ENCODE measurements at regions not wholly inside any gene's neighbourhood (a gene's known extent, or its start where the extent isn't known, plus 50 kb on each side); places are given as distances from the start of the nearest gene placed in this dataset.

GRCh38 chr7:131836733-131837132, 280.3 kb upstream of the PODXL start:
- TF ChIP-seq FOXP2 (optimal IDR thresholded peaks at IDR 0.05; ENCODE audit: control extremely low read depth, extremely low read length, insufficient read depth) (no peak), POLR2AphosphoS5 (IDR thresholded peaks at IDR 0.05; ENCODE audit: borderline replicate concordance, low read depth, low read length) (no peak), EZH2 (IDR thresholded peaks at IDR 0.05) (no peak)
